KBM-7 (cell line): ENCODE measurements at regions not wholly inside any gene's neighbourhood (a gene's known extent, or its start where the extent isn't known, plus 50 kb on each side); places are given as distances from the start of the nearest gene placed in this dataset.
"Not testable (repeated sequence)": the region's sequence is repeated elsewhere in the genome, so short reads cannot be mapped to it uniquely, and the experiment has no call there.

Source experiments
- DNase-seq: peaks from one replicate; pipeline ENCODE4 v3.0.0-alpha.2; 2015
- in situ Hi-C: fragments of 300-500 bp; cut with MboI; formaldehyde crosslinking; loops from 2 replicates; pipeline ENCODE4 v1.14.3; 2020; ENCODE audit warnings: low sequenced_read_pairs, low pct_unique_long_range_greater_than_20kb, mixed read lengths

- DNase-seq: no peak
- in situ Hi-C loops: no loop called here
Observed at GRCh38 chr7:142440219-142440905, 182.5 kb upstream of the PRSS58 start.

GRCh38 chr7:142439739-142440138 lies 181.9 kb upstream of the PRSS58 start:
- DNase-seq: no peak
- in situ Hi-C loops: no loop called here

- in situ Hi-C loops: no loop called here
- DNase-seq: no peak
Observed at GRCh38 chr7:142438923-142439515, 181.2 kb upstream of the PRSS58 start.

GRCh38 chr7:142438235-142438922 lies 180.5 kb upstream of the PRSS58 start:
- DNase-seq: peak; percentile 64

GRCh38 chr7:142437741-142438140 lies 179.9 kb upstream of the PRSS58 start:
- DNase-seq: no peak
- in situ Hi-C loops: no loop called here

More at GRCh38 chr7:142438235-142438922, 180.5 kb upstream of the PRSS58 start:
- in situ Hi-C loops: no loop called here

- DNase-seq: no peak
- in situ Hi-C loops: no loop called here
Observed at GRCh38 chr7:142436601-142437000, 178.7 kb upstream of the PRSS58 start.

- in situ Hi-C loops: not testable (repeated sequence)
Observed at GRCh38 chr7:142435606-142436005, 177.7 kb upstream of the PRSS58 start.

GRCh38 chr7:142434666-142435167 lies 176.9 kb upstream of the PRSS58 start:
- no peak for DNase-seq
- in situ Hi-C loops: no loop called here

More at GRCh38 chr7:142435606-142436005, 177.7 kb upstream of the PRSS58 start:
- peak; percentile 44 for DNase-seq

GRCh38 chr7:142434133-142434532 lies 176.3 kb upstream of the PRSS58 start:
- in situ Hi-C loops, DNase-seq: not testable (repeated sequence)

- in situ Hi-C loops: no loop called here
- no peak for DNase-seq
Observed at GRCh38 chr7:142432377-142432776, 174.5 kb upstream of the PRSS58 start.

- DNase-seq: no peak
- in situ Hi-C loops: no loop called here
Observed at GRCh38 chr7:142431491-142431890, 173.6 kb upstream of the PRSS58 start.

GRCh38 chr7:142428094-142428493 lies 170.2 kb upstream of the PRSS58 start:
- in situ Hi-C loops: no loop called here
- no peak for DNase-seq

GRCh38 chr7:142425281-142425680 lies 167.4 kb upstream of the PRSS58 start:
- no peak for DNase-seq
- in situ Hi-C loops: no loop called here

- in situ Hi-C loops: no loop called here
- no peak for DNase-seq
Observed at GRCh38 chr7:142422621-142423020, 164.8 kb upstream of the PRSS58 start.

- in situ Hi-C loops: no loop called here
- DNase-seq: peak; percentile 43
Observed at GRCh38 chr7:142420554-142421362, 162.9 kb upstream of the PRSS58 start.

GRCh38 chr7:142418326-142418725 lies 160.5 kb upstream of the PRSS58 start:
- DNase-seq: no peak
- in situ Hi-C loops: no loop called here

- in situ Hi-C loops: no loop called here
- DNase-seq: no peak
Observed at GRCh38 chr7:142414915-142415314, 157.1 kb upstream of the PRSS58 start.

GRCh38 chr7:142414135-142414534 lies 156.3 kb upstream of the PRSS58 start:
- in situ Hi-C loops: no loop called here

GRCh38 chr7:142413280-142414000 lies 155.6 kb upstream of the PRSS58 start:
- in situ Hi-C loops: no loop called here
- no peak for DNase-seq

More at GRCh38 chr7:142414135-142414534, 156.3 kb upstream of the PRSS58 start:
- no peak for DNase-seq
